Spleen (tissue), 11 donors: ENCODE measurements at regions not wholly inside any gene's neighbourhood (a gene's known extent, or its start where the extent isn't known, plus 50 kb on each side); places are given as distances from the start of the nearest gene placed in this dataset.

ENCODE experiments used
- DNase-seq: peaks from one replicate; pipeline ENCODE4 v3.0.0-alpha.2; 2020
- H3K27ac ChIP-seq, 8 donors: fragments of 200-600 bp; sonication (generic) in 7 of 8; 1 replicate in 4 of 8; 2 replicates in 4 of 8; pipeline versions ENCODE4 v1.5.0 to v1.8.0; 2016 to 2021; ENCODE audit warnings: inconsistent platforms in 4 of 8, mild to moderate bottlenecking in 4 of 8, moderate library complexity in 1 of 8
- H3K27me3 ChIP-seq, 7 donors: fragments of 200-600 bp; sonication (generic) in 6 of 7; replicated peaks in 1 of 7; 1 replicate in 4 of 7; 2 replicates in 3 of 7; pipeline versions ENCODE4 v1.5.0 to v1.8.0; 2016 to 2021; ENCODE audit warnings: inconsistent platforms in 3 of 7, mild to moderate bottlenecking in 1 of 7
- H3K36me3 ChIP-seq, 6 donors: fragments of 200-600 bp; sonication (generic) in 5 of 6; 1 replicate in 4 of 6; 2 replicates in 2 of 6; pipeline versions ENCODE4 v1.5.0 to v1.8.0; 2016 to 2021; ENCODE audit warnings: inconsistent platforms in 2 of 6
- H3K4me1 ChIP-seq, 6 donors: fragments of 200-600 bp; sonication (generic) in 5 of 6; 1 replicate in 3 of 6; 2 replicates in 3 of 6; pipeline versions ENCODE4 v1.5.0 to v1.8.0; 2016 to 2021; ENCODE audit warnings: inconsistent platforms in 3 of 6
- H3K4me3 ChIP-seq, 8 donors: fragments of 200-600 bp; sonication (generic) in 7 of 8; 1 replicate in 4 of 8; 2 replicates in 4 of 8; pipeline versions ENCODE4 v1.5.0 to v1.8.0; 2016 to 2021; ENCODE audit warnings: inconsistent platforms in 4 of 8, mild to moderate bottlenecking in 4 of 8, moderate library complexity in 2 of 8
- H3K9me3 ChIP-seq, 8 donors: fragments of 200-600 bp; sonication (generic) in 7 of 8; 1 replicate in 4 of 8; 2 replicates in 4 of 8; pipeline versions ENCODE4 v1.5.0 to v1.8.0; 2016 to 2021; ENCODE audit warnings: inconsistent platforms in 4 of 8
- CTCF ChIP-seq, 11 experiments: fragments of 200-600 bp in 7 of 11; fragments of 450-650 bp in 4 of 11; sonication (generic) in 4 of 11; IDR thresholded peaks in 8 of 11; conservative IDR thresholded peaks in 3 of 11; 1 replicate in 7 of 11; 2 replicates in 4 of 11; pipeline versions ENCODE4 v1.4.0 to v1.8.0; 2016 to 2021; ENCODE audit warnings: antibody characterized with exemption in 11 of 11, inconsistent platforms in 4 of 11, mild to moderate bottlenecking in 1 of 11
- POLR2A ChIP-seq, 3 donors: fragments of 450-650 bp; IDR thresholded peaks; one replicate each; pipeline ENCODE4 v1.5.1; 2017; ENCODE audit warnings: antibody characterized with exemption in 3 of 3, mild to moderate bottlenecking in 1 of 3
- POLR2AphosphoS5 ChIP-seq, 3 donors: sonication (generic); formaldehyde crosslinking; IDR thresholded peaks; one replicate each; pipeline ENCODE4 v1.5.1; 2017; ENCODE audit warnings: antibody characterized with exemption in 3 of 3
- WGBS, 5 donors: extraction: QIAGEN DNeasy Blood & Tissue Kit in 3 of 5; methylation state at CpG; one replicate each; pipeline versions ENCODE4 v1.1.5 to v1.1.7; 2013 to 2018; 5-methylcytosine and 5-hydroxymethylcytosine counted together
- intact Hi-C: fragments of 100-400 bp; cut with DNase I; formaldehyde crosslinking; loops from one replicate; pipeline ENCODE4 v1.15.0; 2023; ENCODE audit warnings: low total_unique reads
- donor health status: healthy with polysubstance abuse.
- donor health status: DM: no; HTN: no; CAD: no; lungs with moderate emphysema.
- donor health status: DM: no; HTN: no; CAD: no.
- donor health status: Bipolar disorder and iron deficiency.
- donor health status: healthy.
- donor health status: DM: no; HTN: no; CAD: no.
- donor health status: DM: yes; HTN: yes; CAD: no.

- Histone ChIP-seq H3K9me3 (peaks cover 0 to 19% (median 7%) of the 10 kb centered on the region in 8 donors), H3K4me1 (no peaks in the 10 kb centered on the region), H3K27me3 (no peaks in the 10 kb centered on the region), H3K36me3 (no peaks in the 10 kb centered on the region), H3K4me3 (no peak overlapping the region), H3K27ac (no peak overlapping the region)
- intact Hi-C loops: no loop called here
- DNase-seq: no peak
- WGBS, 5 donors: 56 to 80% (median 76%) methylated on average over 2 of the region's 2 CpGs
- TF ChIP-seq POLR2A (IDR thresholded peaks at IDR 0.05) (no peak), POLR2AphosphoS5 (IDR thresholded peaks at IDR 0.05) (no peak), CTCF (IDR thresholded peaks at IDR 0.05 in 8 of 11, conservative IDR thresholded peaks at IDR 0.05 in 3 of 11) (no peak)
These were observed 71.4 kb upstream of the UGT2B10 start for GRCh38 chr4:68744368-68744767.

GRCh38 chr4:68748181-68748991, 67.4 kb upstream of the UGT2B10 start:
- TF ChIP-seq POLR2AphosphoS5 (IDR thresholded peaks at IDR 0.05) (no peak), POLR2A (IDR thresholded peaks at IDR 0.05) (no peak), CTCF (IDR thresholded peaks at IDR 0.05 in 8 of 11, conservative IDR thresholded peaks at IDR 0.05 in 3 of 11) (no peak)
- no peak overlapping the region for H3K27ac ChIP-seq
- 66 to 79% (median 76%) methylated on average over 8 of the region's 8 CpGs for WGBS, 5 donors
- H3K4me3 ChIP-seq: no peak overlapping the region
- intact Hi-C loops: no loop called here
- H3K27me3 ChIP-seq: no peaks in the 10 kb centered on the region
- H3K36me3 ChIP-seq: no peaks in the 10 kb centered on the region
- peaks cover 0 to 18% (median 0%) of the 10 kb centered on the region in 8 donors for H3K9me3 ChIP-seq
- H3K4me1 ChIP-seq: no peaks in the 10 kb centered on the region
- no peak for DNase-seq

- Histone ChIP-seq H3K4me3 (no peak overlapping the region), H3K4me1 (no peaks in the 10 kb centered on the region), H3K36me3 (no peaks in the 10 kb centered on the region), H3K27ac (no peak overlapping the region), H3K9me3 (peaks cover 0 to 18% (median 0%) of the 10 kb centered on the region in 8 donors), H3K27me3 (no peaks in the 10 kb centered on the region)
- TF ChIP-seq POLR2A (IDR thresholded peaks at IDR 0.05) (no peak), POLR2AphosphoS5 (IDR thresholded peaks at IDR 0.05) (no peak), CTCF (IDR thresholded peaks at IDR 0.05 in 8 of 11, conservative IDR thresholded peaks at IDR 0.05 in 3 of 11) (no peak)
- no peak for DNase-seq
- intact Hi-C loops: no loop called here
These were observed 65.2 kb upstream of the UGT2B10 start for GRCh38 chr4:68750555-68750954.

- WGBS, 5 donors: 43 to 58% (median 48%) methylated on average over 4 of the region's 4 CpGs
- Histone ChIP-seq H3K4me1 (no peaks in the 10 kb centered on the region), H3K9me3 (peaks cover 0 to 14% (median 0%) of the 10 kb centered on the region in 8 donors), H3K4me3 (no peak overlapping the region), H3K36me3 (no peaks in the 10 kb centered on the region), H3K27ac (no peak overlapping the region), H3K27me3 (no peaks in the 10 kb centered on the region)
- intact Hi-C loops: no loop called here
- DNase-seq: no peak
- TF ChIP-seq POLR2A (IDR thresholded peaks at IDR 0.05) (no peak), POLR2AphosphoS5 (IDR thresholded peaks at IDR 0.05) (no peak), CTCF (IDR thresholded peaks at IDR 0.05 in 8 of 11, conservative IDR thresholded peaks at IDR 0.05 in 3 of 11) (no peak)
These were observed 64.7 kb upstream of the UGT2B10 start for GRCh38 chr4:68751138-68751537.
